Stimulated activated naive CD4-positive, alpha-beta T cell (primary cell): ENCODE measurements at regions not wholly inside any gene's neighbourhood (a gene's known extent, or its start where the extent isn't known, plus 50 kb on each side); places are given as distances from the start of the nearest gene placed in this dataset.

Experiments used
- DNase-seq, 6 experiments: peaks; one replicate each; lab custom pipeline; 2025; lab: John Stamatoyannopoulos, UW

DNA sequence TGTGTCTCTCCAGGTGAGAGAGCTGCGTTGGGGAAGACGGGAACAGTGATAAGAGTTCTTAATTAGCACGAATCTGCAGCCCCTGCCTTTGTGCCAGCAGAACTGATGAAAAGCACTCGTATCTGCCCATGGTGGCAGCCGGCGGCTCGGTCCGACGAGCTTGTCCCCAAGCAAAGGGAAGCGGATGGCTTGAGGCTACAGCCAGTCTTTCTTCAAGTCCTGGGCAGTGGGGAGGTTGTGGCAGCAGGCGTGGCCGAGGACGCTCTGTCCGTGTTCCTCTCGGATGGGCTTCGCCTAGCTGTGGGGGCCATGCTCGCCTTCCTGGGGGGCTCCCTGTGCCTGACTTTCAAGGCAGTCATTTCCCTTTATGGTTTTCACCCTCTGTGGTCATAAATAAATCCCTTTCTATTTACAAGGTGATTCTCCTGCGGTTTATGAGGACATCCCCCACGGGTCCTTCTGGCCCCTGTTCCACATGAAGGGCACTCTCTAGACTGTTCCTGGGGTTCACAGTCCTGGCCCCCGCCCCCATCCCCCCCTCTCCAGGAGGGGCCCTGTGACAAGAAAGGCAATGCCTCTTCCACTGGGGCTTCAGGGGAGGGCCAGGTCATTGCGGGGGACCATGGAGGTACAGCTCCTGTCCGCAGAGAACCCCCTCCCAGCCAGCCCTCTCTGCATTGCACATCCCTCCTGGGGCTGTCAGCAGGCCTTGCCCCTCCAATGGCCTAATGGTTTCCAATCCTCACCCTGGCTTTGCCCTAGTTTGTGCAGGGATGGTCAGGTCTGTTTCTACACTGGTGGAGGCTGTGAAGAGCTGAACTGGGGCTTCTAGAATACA is 1212.3 kb downstream of the BRD1 start:
- DNase-seq: no peak

GRCh38 chr22:48613566-48614200 is 1214.0 kb downstream of the BRD1 start:
- no peak for DNase-seq

DNA sequence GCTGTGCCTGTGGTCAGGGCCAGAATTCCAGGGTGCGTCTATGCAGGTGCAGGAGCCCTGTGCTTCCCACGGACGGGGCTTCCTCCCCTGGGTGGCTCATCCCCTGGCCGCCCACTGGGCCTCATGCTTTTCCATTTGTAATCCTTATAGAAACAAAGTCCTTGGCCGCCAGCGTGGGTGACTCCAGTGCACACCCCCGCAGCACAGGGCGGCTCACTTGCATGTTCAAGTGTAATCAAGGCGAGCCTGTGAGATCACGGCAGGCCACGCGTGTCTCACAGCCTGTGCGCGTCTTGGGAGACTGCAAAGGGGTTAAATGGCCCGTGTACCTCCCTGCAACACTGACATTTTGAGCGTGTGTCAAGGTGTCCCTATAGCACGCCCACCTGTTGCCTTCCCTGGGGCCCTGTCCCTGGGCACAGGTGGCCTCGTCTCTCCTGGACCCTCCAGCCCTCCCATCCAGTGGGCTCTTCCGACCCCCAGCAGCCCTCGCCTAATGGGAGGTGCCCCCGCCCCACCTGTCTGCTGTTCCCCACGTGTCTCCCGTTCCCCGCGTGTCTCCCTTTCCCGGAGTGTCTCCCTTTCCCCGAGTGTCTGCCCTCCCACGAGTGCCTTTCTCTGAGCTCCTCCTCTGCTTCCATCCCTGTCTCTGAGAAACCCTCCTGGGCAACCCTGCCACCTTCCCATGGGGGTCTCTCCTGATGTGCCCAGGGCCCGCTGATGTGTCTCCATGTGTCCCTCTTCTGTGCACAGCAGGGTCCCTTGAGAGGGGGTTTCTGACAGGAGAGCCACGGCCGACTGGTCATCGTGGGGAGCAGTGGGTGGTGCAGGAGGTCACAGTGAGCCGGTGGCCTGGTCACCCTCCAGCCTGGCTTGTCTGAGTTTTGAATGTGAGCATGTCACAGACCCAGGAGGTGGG is 1215.3 kb downstream of the BRD1 start:
- no peak for DNase-seq

GRCh38 chr22:48609279-48609865 is 1218.3 kb downstream of the BRD1 start:
- no peak for DNase-seq

- no peak for DNase-seq
Measured at GRCh38 chr22:48607901-48608662, 1219.6 kb downstream of the BRD1 start.

DNA sequence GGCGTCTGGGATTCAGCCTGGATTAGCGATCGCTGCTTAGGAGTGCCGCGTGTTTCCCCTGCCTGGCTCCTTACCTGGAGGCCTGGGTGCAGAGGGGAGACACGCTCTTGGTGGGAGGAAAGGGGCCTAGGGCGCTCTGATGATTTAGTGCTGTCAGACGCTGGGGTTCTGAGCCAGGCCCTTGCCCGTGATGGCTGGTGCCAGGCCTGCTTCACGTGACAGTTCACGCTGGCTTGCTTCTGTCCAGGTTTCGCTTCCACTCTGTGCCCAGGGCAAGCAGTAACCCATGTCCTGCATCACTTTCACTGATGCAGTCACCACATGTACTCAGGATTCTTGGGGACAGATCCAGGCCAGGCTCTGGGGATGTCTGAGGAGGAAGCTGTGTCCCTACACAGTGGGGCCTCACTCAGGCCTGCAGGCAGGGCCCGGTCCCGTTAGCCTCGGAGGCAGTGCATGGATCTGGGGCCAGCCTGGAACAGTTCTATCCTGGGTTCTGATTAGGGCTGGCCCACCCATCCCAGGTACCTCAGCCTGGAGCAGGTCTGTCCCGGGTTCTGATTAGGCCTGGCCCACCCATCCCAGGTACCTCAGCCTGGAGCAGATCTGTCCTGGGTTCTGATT is 1220.9 kb downstream of the BRD1 start:
- DNase-seq: no peak

DNA sequence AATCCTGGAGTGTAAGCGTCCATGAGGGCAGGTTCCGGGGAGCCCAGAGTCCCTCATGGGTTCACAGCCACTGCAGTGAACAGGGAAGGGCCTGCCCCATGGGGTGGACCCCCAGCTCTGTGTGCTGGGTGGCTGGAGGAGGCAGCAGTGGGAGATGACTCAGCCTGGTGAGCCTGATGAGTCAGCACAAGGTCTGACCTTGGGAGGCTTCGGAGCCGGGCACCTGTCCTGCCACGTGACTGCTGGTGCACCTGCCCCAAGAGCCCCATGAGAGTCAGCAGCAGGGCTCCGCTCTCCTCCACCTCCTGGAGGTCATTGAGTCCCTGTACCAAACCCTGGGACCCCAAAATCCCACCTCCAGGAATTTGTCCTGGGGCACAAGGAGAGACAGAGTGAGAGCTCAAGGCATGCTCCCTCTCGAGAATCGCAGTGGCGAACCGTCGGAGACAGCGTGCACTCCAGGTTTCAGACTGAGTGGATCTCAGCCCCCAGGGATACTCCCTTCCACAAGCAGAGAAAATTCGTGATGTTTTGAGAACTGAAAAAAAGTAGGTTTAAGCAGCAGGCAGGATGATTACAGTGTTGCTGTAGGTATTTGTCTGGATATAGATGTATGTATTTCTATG is 1221.7 kb downstream of the BRD1 start:
- no peak for DNase-seq

DNA sequence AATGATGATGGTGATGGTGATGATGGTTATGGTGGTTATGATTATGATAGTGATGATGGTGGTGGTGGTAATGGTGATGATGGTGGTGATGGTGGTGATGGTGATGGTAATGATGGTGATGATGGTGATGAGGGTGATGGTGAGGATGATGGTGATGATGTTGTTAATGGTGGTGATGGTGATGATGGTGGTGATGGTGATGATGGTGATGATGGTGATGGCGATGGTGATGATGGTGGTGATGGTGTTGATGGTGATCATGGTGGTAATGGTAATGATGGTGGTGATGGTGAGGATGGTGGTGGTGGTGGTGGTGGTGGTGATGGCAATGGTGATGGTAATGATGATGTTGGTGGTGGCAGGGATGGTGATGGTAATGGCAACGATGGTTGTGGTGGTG is 1222.5 kb downstream of the BRD1 start:
- DNase-seq: no peak

GRCh38 chr22:48603621-48604320 is 1223.9 kb downstream of the BRD1 start:
- DNase-seq: no peak

DNA sequence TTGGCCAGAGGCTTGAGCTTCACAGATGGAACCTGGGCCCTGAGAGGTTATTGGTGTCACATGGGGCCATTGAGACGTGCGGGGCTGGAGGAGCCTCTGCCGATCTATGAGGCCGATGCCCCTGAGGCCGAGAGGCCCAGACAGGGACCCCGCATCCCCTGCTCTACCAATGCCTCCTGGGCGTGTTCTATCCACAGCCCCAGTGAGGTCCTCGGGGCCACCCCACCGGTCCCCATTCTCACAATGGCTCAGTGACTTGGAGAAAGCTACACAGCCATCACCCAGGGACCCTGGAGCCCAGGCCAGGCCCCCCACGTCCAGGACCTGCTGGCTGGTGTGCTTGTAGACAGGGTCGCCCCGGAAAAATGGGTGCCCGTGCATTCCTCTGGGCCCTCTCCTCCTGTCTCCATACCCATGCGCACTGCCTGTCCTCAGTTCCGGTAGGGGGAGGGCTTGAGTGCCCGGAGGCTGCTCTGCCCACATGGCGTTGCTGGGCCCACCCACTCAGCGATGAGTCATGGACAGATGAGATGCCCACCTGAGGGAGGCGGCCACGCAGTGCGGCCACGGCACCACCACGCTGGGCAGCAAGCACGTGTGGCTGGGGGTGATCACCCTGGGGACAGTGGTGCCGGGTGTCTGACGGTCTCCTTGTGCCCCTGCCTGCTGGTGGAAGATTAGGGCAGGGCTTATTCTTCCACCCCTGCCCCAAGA is 1224.7 kb downstream of the BRD1 start:
- DNase-seq: no peak

DNA sequence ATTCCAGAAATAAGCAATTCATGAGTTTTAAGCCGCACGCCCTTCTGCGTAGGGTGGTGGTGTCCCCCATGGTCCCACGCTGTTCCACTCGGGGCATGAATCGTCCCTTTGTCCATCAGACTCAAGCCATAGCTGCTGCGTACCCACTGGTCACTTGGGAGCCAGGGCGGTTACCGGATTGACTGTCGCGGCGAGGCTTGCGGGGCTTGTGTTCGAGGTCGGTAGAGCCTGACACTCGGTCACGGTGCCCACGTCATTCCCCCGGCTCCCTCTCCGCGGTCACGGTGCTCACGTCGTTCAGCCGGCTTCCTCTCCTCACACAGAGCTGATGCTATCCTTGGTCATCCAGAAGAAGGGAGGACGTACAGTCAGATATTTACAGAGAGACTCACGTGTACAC is 1227.0 kb downstream of the BRD1 start:
- no peak for DNase-seq

DNA sequence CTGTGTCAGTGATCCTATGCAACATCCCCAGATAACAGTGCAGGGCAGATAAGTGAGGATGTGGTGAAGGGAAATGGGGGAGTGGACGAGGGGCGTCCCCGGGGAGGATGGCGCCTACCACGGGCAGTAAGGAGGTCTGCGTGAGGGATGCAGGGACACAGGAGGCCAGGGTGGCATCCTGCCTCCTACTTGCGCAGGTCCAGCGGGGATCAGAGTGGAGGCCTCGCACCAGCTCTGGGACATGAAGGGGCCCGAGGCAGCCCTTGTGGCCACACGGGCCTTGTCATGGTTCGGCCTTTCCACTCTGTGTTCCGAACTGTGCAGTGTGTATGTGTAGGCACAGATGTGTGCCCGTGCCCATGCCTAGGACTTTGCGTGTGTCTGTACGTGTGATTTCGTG is 1227.5 kb downstream of the BRD1 start:
- no peak for DNase-seq

DNA sequence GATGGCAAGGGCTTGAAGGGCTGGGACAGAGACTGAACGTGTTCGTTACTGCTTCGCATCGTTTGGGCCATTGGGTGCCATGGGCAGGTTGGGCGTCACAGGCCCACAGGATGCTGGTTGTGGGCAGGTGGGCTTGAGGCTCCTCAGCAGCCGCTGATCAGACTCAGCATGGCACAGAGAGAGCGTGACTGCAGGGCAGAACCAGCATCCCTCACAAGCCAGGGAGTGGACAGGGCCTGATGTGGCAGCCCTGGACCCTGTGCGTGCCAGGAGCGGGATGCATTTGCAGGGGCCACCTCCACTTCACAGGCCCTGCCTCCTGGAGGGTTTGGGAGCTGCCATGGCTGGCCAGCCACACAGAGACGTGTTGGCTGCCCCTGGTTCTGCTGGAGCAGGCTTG is 1228.3 kb downstream of the BRD1 start:
- no peak for DNase-seq

GRCh38 chr22:48596111-48596850 is 1231.4 kb downstream of the BRD1 start:
- no peak for DNase-seq

- no peak for DNase-seq
Measured at GRCh38 chr22:48595511-48595905, 1232.2 kb downstream of the BRD1 start.

GRCh38 chr22:48594757-48595510 is 1232.7 kb downstream of the BRD1 start:
- no peak for DNase-seq

GRCh38 chr22:48594016-48594756 is 1233.5 kb downstream of the BRD1 start:
- no peak for DNase-seq
